Activated naive CD4-positive, alpha-beta T cell treated with Interleukin-2 at 50 U/mL for 16 hours (primary cell): ENCODE measurements at regions not wholly inside any gene's neighbourhood (a gene's known extent, or its start where the extent isn't known, plus 50 kb on each side); places are given as distances from the start of the nearest gene placed in this dataset.

Source experiments
- DNase-seq: peaks from one replicate; pipeline ENCODE4 v3.0.0-alpha.2; 2020

DNA sequence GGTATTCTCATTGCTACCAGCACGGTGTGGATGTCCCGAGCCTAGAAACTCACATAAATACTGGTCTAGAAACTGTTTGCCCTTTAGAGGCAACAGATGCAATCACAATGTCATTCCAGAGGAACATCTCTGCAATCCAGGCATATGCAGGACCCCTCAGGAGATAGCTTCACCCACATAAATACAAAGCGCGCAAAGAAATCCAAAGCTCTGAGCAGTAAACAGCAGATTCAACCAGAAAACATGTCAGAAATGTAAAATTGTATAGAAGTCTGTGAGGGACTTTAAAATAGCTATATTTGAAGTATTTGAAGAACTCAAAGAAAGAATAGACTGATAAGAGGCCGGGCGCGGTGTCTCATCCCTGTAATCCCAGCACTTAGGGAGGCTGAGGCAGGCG, 291.7 kb downstream of the FAM43A start:
- no peak for DNase-seq

DNA sequence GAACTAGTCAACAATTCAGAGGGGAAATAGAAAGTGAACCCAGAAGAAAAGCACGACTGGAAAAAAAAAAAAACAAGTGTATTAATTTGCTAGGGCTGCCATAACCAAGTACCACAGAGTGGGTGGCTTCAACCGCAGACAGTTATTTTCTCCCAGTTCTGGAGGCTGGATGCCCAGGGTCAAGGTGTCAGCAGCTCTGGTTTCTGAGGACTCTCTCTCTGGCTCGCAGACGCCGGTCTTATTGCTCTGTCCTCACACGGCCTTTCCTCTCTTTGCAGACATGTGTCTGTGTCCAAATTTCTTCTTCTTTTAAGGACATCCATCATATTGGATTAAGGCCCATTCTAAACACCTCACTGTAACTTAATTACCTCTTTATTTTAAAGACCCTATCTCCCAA, 291.8 kb downstream of the XXYLT1 start:
- DNase-seq: no peak

DNA sequence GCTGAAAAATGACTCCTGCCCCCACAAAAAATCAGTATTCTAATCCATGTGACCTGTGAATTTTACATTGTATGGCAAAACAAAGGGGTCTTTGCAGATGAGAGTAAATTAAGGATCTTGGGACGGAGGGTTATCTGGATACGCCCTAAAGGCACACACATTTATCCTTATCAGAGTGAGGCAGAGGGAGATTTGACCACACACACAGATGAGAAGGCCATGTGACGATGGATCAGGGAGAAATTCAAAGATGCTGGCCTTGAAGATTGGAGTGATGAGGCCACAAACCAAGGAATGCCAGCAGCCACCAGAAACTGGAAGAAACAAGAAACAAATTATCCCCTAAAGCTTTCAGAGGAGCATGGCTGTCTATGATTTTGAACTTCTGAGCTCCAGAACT, 288.5 kb downstream of the XXYLT1 start:
- no peak for DNase-seq

DNA sequence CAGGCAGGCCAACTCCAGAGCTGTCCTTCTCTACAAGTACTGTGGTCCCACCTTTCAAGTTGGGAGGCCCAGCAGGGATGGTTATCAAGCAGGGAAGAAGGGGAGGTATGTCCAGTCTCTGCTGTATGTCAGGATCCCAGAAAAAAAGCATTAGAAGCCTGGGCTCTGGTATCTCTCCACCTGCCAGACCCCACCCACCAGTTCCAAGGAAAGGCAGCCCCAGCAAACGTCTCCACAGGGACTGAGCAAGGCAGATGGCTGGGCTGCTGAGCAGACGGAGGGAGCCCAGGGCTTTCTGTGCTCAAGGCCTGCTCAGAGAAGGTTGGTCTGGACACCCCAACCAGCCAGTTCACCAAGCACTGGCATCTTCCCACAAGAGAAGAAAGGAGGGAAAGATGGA, 287.8 kb downstream of the XXYLT1 start:
- no peak for DNase-seq

DNA sequence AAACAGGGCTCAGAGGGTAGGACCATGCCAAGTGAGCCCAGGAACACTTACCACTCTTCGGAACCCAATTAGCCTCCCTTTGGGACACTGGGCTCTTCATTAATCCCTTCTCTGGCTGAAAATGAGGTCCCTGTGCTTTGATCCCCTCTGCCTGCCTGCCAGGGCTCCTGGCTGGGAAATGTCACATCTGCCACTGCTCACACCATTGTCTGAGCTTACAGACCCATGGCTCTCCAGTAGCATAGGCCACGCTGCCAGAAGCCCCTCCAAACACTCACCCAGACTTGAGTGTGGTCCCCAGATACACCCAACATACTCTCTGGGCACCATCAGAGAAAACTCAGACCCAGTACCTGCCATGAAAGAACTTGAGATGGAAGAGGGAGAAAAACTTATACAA, 287.3 kb downstream of the XXYLT1 start:
- DNase-seq: no peak

DNA sequence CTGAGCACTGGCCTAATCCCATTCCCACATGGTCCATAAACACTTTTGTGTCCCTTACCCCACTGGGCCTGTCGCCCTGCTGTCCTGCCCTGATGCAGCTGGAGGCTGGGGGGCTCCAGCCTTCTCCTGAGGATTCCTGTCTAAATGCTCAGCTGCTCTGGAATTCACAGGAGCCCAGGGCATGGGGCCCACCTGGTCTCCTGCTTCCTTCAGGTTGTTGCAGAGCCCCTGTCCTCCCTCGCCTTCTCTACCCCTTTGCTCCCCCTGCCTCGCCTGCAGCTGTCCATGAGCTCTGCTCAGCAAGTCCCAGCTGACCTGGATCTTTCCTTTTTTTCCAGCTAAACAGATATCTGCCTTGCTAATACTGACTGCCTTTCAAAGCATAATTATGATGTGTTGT, 286.9 kb downstream of the XXYLT1 start:
- no peak for DNase-seq

DNA sequence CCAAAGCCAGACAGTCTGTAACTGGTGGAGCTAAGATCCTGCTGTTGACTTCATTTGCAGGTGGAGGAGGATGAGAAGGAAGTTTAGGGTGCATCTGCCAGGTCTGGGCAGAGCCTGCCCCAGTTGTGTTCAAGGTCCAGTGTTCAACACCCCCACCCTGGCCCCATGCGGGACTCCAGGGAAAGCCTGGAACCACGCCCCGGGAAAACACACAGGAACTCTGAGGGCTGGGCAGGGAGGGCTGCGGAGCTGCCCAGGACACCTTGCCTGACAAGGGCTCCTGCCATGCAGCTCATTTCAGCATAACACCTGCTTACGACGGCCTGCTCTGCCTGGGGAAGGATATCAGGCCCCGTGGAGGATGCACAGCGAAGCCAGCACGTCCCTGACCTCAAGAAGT, 286.3 kb downstream of the XXYLT1 start:
- no peak for DNase-seq

DNA sequence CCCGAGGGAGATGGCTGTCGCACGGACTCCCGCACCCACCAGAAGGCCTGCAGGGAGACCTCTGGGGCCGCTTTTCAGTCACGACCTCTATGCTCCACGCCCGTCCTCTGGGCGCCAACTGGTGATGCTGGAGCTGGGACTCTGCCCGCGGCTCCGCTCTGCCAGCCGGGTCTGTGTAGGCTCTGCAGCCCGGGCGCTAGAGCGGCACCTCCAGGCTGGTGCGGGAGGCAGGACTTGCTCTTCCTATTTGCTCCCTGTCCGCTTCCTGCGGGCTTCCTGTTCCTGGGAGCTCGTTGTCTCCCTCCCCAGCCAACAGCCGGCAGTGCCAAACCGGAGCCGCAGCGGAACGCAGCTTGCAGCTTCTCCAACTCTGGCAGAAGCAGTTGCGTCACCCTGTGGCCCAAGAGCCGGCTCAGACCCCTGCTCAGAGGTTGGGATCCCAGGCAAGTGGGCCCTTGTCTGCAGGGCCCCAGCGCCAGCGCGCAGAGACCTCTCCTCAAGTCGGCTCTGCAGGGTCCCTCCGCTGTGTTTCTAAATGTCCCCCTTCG, 285.9 kb downstream of the XXYLT1 start:
- no peak for DNase-seq

DNA sequence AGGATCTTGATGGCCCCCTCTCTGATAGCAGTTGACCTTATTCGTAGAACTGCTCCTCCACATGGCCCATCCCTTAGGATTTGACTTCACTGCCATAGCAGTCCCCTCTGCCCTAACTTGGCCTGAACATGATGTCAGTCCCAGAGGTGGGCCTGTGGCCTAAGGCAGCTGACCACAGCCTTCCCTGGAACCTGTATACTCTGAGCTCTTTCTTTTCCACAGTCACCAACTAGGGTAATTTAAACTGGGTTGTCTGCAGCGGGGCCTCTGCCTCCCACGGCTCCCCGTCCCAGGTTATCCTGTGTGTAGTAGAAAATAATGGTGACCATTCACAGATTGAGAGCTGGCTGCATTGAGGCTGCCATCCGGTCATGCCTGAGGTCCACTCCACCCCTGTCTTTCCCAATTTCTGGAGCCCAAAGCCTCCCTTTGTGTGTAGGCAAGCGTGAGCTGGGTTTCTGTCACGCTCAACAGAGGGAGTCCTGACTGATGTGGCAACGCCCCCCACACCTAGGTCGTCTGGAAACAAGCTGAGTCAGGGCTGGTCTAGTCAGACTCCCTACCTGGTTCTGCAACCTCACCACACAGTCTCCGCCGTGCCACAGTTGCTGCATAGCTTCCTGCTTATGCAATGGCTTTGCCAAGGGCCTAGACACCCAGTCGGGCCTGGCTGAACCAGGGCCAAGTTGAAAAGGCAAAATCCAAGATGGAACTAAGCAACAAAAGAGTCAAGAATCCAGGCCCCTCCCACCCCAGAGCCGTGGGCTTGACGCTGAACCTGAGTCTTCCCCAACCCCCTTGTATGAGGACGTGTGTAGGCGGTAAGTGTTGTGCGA, 284.5 kb downstream of the XXYLT1 start:
- DNase-seq: no peak

DNA sequence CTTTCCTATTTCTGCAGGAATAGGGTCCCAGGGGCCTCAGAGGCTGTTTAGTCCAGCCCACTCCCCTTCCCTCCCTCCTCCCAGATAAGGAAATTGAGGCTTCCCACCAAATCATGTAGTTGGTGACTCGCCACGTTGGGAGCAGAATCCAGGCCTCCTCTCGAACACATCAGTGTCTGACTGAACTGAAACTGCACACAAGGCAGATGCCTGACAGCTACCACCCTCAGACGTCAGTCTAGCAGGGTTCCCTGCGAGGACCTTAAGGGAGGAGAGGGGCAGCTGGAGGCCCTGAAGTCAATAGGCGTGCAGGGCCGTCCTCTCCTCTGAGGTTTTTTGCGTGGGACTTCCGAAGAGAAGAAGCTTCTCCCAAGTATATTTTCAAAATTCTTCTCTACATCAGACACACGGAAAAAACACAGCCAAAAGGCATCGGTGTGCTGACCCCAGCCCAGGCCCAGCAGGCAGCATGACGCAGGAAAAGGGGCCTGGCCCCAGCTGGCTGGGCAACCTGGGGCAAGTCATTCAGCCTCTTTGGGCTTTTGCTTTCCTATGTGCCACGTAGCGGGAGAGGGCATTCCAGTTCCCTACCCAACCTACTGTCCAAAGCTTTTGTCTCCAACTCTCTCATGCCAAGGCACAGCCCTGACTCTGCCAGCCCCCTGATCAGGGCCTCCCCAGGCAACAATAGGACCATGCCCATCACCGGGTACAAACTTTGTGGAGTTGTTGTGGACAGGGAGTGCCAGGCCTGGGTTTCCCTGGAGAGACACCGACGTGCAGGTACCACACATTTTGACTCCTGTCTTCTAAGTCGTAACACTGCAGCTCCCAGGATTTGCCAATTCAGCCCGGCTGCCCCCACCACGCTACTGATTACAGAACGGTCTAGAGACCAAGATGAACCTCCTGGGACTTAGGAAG, 283.1 kb downstream of the XXYLT1 start:
- DNase-seq: no peak

DNA sequence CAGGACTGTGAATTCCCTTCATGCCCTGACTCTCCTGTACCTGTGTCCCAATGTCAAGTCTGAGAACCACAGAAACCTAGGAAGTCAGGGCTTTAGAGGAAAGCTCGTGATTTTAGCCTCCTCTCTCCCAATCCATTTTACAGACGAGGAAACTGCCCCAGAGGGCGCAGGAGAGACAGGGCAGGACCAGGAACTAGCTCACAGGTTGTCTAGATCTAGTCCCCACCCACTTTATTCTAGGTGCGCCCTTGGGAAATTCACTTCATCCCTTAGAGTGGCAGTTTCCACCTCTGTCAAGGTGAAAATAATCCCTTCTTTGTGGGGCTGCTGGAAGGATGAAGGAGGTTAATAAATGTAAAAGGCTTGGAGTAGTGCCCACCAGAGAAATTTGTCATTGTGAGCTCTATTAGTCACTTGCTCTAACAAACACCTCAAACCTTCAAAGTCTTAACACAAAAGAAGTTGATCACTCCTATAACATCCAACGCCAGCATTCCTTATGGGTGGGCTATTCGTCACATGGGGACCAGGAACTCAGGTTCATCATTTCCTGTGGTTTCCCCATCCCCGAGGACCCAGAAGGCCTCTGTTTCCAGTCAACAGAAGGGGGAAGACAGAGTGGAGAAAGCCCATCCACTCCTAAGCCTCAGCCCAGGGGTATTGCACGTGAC, 282.3 kb downstream of the XXYLT1 start:
- no peak for DNase-seq

DNA sequence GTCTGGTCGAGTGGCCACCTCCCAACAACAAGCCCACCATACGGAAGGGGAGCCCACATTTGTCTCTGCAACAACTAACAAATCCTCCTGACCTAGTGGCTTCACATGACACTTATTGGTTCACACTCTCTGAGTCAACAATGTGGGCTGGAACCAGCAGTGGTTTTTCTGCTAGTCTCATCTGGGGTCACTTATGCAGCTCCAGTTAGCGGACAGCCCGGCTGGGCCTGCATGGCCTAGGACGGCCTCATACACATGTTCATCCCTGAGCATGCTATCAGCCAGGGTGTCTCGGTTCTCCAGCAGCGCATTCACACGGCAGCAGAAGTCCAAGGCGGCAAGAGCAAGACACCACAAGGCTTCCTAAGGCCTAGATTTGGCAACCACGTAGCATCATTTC, 281.7 kb downstream of the XXYLT1 start:
- no peak for DNase-seq

DNA sequence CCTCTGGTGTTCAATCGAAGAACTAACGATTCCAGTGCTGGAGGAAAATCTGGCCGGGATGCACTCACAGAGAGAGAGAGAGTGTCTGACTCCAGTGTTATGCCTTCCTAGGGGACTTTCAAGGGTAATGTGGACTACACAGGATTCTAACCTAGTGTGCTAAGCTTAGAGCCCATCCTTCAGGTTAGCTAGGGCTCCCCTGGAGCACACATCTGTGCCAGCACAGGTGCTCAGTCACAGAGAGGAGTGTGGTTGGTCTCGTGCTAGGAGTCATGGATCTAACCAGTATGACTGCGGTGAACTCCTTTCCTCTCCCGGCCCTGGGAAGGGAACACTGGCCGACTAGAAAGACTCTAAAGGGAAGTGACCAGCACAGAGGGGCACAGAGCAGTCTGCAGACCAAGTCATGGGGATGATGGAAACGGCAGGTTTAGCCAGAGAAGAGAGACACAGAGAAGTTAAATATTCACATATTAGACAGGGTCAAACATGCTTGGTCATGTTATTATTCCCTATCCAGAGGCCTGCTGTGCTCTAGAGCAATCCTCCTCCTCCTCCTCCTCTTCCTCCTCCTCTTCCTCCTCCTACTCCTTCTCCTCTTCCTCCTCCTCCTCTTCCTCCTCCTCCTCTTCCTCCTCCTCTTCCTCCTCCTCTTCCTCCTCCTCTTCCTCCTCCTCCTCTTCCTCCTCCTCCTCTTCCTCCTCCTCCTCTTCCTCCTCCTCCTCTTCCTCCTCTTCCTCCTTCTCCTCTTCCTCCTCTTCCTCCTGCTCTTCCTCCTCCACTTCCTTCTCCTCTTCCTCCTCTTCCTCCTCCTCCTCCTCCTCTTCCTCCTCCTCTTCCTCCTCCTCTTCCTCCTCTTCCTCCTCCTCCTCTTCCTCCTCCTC, 280.3 kb downstream of the XXYLT1 start:
- no peak for DNase-seq

DNA sequence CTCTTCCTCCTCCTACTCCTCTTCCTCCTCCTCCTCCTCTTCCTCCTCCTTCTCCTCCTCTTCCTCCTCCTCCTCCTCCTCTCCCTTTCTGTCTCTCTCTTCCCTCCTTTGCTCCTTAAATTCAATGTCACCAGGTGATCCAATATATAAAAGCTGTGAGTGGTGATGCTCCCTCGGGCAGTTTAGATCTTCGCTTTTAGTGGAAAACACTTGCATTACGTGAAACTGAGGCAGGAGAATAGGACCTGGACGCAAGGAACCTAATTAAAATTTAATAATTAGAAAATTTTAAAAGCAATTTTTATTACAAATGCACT, 279.7 kb downstream of the XXYLT1 start:
- no peak for DNase-seq

DNA sequence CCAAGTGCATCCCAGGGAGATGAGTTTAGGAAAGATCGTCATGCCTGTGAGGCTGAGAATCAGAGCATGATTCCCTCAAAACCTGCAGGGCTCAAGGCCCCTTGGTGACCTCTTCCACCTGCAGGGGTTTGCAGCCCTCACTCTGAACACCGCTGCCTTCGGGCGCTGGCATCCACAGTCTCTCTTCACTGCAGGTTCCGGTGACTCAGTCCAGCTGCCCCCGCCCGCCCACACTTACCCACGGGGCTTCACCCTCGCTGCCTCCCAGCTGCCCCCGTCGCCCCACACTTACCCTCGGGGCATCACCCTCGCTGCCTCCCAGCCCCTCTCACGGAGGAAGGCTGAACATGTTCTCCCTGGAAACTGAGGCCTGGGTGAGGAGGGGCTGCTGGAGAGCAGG, 277.1 kb downstream of the XXYLT1 start:
- DNase-seq: no peak

DNA sequence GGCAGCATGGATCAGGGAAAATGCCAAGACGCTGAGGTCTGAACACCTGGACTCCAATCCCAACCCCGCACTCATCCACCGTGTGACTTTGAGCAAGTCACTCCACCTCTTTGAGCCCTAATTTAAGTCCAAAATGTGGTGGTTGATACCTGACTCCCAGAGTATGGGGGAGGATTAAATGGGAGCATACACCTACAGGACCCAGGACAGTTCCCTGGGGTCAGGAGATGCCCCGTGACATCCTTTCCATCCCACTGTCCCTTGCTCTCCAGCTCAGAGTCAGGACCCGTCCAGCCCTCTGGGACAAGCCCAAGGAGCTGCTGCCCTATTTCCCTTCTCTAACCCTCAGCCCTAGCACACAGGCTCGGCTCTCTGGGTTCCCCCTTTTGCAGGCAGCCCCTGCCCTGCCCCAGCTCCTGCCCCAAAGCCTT, 276.4 kb downstream of the XXYLT1 start:
- DNase-seq: no peak

DNA sequence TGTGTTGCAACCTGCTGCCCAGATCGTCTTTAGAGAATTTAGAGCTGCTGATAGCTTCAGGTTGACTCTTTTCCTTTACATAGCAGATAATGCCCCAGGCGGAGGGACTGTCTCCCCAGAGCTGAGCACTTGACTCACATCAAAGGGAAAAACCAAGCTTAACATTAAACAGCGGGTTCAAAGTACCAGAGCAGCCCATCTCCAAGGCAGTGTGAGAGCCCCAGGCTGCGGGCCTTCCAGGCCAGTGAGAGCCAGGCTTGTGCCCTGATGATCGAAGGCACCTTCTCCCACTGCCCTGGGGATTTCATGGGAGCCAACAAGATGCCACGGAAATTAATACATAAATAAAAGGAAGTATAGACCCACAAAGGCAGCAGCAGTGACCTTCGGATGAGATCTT, 275.6 kb downstream of the XXYLT1 start:
- no peak for DNase-seq

DNA sequence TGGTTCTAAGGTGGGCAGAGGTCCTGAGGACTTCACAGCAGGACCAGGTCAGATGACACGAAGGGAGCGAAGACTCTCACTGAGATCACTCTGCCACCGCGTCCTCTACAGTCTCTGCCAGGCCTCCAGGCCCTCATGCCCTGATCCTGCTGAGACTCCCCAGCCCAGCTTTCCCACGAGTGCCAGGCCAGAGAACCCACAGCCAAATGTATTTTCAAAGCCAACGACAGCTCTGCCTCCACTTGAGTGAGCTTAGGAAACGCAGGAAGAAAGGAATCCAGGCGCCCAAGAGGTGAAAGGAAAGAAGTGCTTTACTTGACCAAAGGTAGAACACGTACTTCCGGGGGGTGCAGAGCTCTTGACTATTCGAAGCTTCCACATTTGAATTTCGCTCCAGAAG, 275.0 kb downstream of the XXYLT1 start:
- DNase-seq: no peak

DNA sequence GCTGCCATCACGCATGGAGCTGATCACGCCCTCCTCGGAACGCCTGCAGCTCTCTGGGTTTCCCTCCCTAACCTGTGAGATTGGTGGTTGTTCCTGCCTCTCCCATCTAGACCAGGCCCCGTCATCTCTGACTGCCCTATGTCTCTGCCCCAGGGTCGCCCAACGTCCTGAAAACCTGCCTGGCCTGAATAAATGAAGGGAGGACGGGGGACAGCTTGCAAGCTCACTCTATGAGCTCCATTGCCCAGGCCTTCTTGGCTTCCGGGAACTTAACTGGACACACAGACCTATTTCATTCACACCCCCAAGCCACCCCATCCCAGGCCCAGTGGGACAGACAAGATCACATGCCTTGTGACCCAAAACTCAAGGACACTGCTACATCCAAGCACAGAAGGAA, 274.2 kb downstream of the XXYLT1 start:
- no peak for DNase-seq

DNA sequence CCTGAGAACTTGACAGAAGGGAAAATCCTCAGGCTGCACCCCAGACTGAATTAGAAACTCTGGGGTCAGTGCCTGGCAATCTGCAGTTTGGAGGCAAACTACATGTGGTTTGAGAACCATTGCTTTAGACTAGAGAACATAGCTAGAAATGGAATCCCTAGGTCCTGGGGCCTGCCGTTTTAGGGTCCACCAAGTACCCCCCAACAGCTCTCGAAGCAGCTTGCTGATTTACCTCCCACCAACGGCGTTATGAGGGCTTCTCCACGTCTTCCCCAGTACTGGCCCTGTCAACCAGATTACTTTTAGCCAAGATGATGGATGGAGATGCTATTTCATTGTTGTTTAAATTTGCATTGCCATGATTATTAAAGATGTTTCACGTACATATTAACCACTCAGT, 272.5 kb downstream of the XXYLT1 start:
- no peak for DNase-seq

DNA sequence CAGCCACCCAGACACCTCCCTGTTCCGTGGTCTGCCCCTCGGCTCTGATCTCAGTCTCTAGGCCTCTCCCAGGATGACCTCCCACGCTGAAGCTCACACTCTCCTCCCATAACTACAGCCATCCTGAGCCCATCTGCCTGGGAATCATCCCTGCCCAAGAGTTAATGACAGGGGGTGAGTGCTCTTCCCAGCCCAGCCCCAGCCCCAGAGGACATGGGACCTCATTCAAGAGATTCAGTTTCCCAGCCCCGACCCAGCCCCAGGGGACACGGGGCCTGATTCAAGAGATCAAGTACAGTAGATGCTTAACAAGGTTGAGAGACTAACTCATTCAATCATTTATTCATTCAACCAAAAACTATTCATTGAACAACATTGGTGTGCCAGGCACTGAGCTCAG, 272.0 kb downstream of the XXYLT1 start:
- DNase-seq: no peak

DNA sequence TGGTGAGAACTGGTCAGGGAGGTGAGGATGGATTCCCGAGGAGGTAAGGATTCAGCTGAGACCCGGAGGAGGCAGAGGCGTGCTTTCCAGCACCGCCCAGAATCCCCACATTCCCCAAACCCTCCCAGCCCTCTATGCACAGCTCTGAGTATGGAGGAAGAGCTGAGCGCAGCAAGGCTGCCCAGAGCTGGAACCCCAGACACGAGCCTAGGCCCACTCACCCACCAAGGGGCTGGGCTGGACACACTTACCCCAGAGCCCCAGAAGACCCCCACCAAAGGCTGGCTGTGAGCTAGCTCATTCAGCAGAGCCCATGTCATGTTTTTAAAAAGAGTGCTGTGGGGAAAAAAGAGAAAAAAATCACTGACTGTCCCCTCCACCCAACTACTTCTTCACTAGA, 271.5 kb downstream of the XXYLT1 start:
- DNase-seq: no peak
